ENCODE measurements at regions not wholly inside any gene's neighbourhood (a gene's known extent, or its start where the extent isn't known, plus 50 kb on each side); places are given as distances from the start of the nearest gene placed in this dataset.

GRCh38 chrX:13892856-13893255 is 76.0 kb upstream of the GPM6B start:
- H3K27me3 ChIP-seq (ENCODE audit: control insufficient read depth in 1 of 2, insufficient read depth in 2 of 2, low read length in 2 of 2): peaks cover 0 to 3% of the 10 kb centered on the region in 2 experiments; a peak in 1 of 5 replicates
- intact Hi-C loops (cut with micrococcal nuclease; ENCODE audit: unreplicated experiment): no loop called here
- no peaks in the 10 kb centered on the region for H4K20me1 ChIP-seq (ENCODE audit: insufficient read depth, low read length)
- no peak overlapping the region for H3K4me2 ChIP-seq (ENCODE audit: low read depth, low read length)
- no peak overlapping the region for H2AFZ ChIP-seq (ENCODE audit: low read length)
- 6% methylated on average over 3 of the region's 3 CpGs for WGBS (ENCODE audit: low lambda C conversion rate)
- no peak overlapping the region for H3K9ac ChIP-seq (ENCODE audit: insufficient read depth, low read depth, low read length)
- no peak for TF ChIP-seq FOXA3 (CRISPR knock-in tag; IDR thresholded peaks at IDR 0.05)
- TF ChIP-seq DZIP1 (CRISPR knock-in tag; IDR thresholded peaks at IDR 0.05): no peak
- no peak for TF ChIP-seq TCF7 (IDR thresholded peaks at IDR 0.05; ENCODE audit: low read depth)
- no peak for TF ChIP-seq JUNB (CRISPR knock-in tag; IDR thresholded peaks at IDR 0.05; ENCODE audit: borderline replicate concordance)
- no peak for TF ChIP-seq ZFY (CRISPR knock-in tag; IDR thresholded peaks at IDR 0.05)
- ATAC-seq: no peak
- POLR2A ChIA-PET: no interaction called here
- no peaks in the 10 kb centered on the region for H3K79me2 ChIP-seq (ENCODE audit: insufficient read depth, low read length)
- CTCF ChIA-PET (ENCODE audit: low intra/inter-chr PET ratio, low total read pairs): no interaction called here
- H3K4me1 ChIP-seq (ENCODE audit: insufficient read depth, low read length): no peaks in the 10 kb centered on the region
- FAIRE-seq: no peak
- in situ Hi-C loops (cut with HindIII; ENCODE audit: extremely low pct_ligation_motif_present, low pct_unique_long_range_greater_than_20kb): no loop called here
- H3K36me3 ChIP-seq (replicated peaks in 1 of 2; ENCODE audit: control insufficient read depth in 1 of 2, insufficient read depth in 2 of 2, low read length in 2 of 2): no peaks in the 10 kb centered on the region
- no peaks in the 10 kb centered on the region for H3K9me3 ChIP-seq (ENCODE audit: low read length)
- no peak for DNase-seq (ENCODE audit: low spot score)
- no peak overlapping the region for H3K27ac ChIP-seq (ENCODE audit: extremely low read length, insufficient read depth, low read length)
- no peak overlapping the region for H3K4me3 ChIP-seq (replicated peaks in 1 of 3; ENCODE audit: insufficient read depth in 1 of 3, low read depth in 2 of 3, low read length in 3 of 3)
- no TSS peak for BruUV-seq (replicated peaks)

- ChIA-PET CTCF (ENCODE audit: low intra/inter-chr PET ratio, low total read pairs) (no interaction called here), POLR2A (no interaction called here)
- no peak for FAIRE-seq
- Histone ChIP-seq H3K27ac (ENCODE audit: extremely low read length, insufficient read depth, low read length) (no peak overlapping the region), H3K79me2 (ENCODE audit: insufficient read depth, low read length) (no peaks in the 10 kb centered on the region), H3K27me3 (ENCODE audit: control insufficient read depth in 1 of 2, insufficient read depth in 2 of 2, low read length in 2 of 2) (peaks cover 0 to 3% of the 10 kb centered on the region in 2 experiments; a peak in 1 of 5 replicates), H3K4me2 (ENCODE audit: low read depth, low read length) (no peak overlapping the region), H3K9me3 (ENCODE audit: low read length) (no peaks in the 10 kb centered on the region), H3K36me3 (replicated peaks in 1 of 2; ENCODE audit: control insufficient read depth in 1 of 2, insufficient read depth in 2 of 2, low read length in 2 of 2) (no peaks in the 10 kb centered on the region), H3K4me1 (ENCODE audit: insufficient read depth, low read length) (no peaks in the 10 kb centered on the region), H3K4me3 (replicated peaks in 1 of 3; ENCODE audit: insufficient read depth in 1 of 3, low read depth in 2 of 3, low read length in 3 of 3) (no peak overlapping the region), H4K20me1 (ENCODE audit: insufficient read depth, low read length) (no peaks in the 10 kb centered on the region), H2AFZ (ENCODE audit: low read length) (no peak overlapping the region), H3K9ac (ENCODE audit: insufficient read depth, low read depth, low read length) (no peak overlapping the region)
- BruUV-seq (replicated peaks): no TSS peak
- intact Hi-C loops (cut with micrococcal nuclease; ENCODE audit: unreplicated experiment) (no loop called here), in situ Hi-C loops (cut with HindIII; ENCODE audit: extremely low pct_ligation_motif_present, low pct_unique_long_range_greater_than_20kb) (no loop called here)
- no peak for DNase-seq (ENCODE audit: low spot score)
- ATAC-seq: no peak
- 56% methylated on average over 3 of the region's 7 CpGs for WGBS (ENCODE audit: low lambda C conversion rate)
- TF ChIP-seq CHCHD3 (CRISPR knock-in tag; IDR thresholded peaks at IDR 0.05) (no peak), RFX5 (IDR thresholded peaks at IDR 0.05; ENCODE audit: low read depth, low read length) (no peak), ZNF549 (CRISPR knock-in tag; IDR thresholded peaks at IDR 0.05) (no peak), ZBTB44 (CRISPR knock-in tag; IDR thresholded peaks at IDR 0.05) (no peak)
Measured at GRCh38 chrX:13891377-13892140, 74.7 kb upstream of the GPM6B start.

Measured in HepG2 (cell line).